Vagina (tissue), 2 donors: ENCODE measurements at regions not wholly inside any gene's neighbourhood (a gene's known extent, or its start where the extent isn't known, plus 50 kb on each side); places are given as distances from the start of the nearest gene placed in this dataset.

Experiments used
- CTCF ChIP-seq, 3 experiments: fragments of 450-650 bp in 2 of 3; fragments of 200-600 bp in 1 of 3; sonication (generic) in 1 of 3; IDR thresholded peaks; one replicate each; pipeline ENCODE4 v1.5.1; 2017 to 2019; ENCODE audit warnings: antibody characterized with exemption in 3 of 3, mild to moderate bottlenecking in 2 of 3, moderate library complexity in 2 of 3
- POLR2A ChIP-seq, 2 donors: fragments of 450-650 bp; IDR thresholded peaks; one replicate each; pipeline ENCODE4 v1.6.1; 2017; ENCODE audit warnings: antibody characterized with exemption in 2 of 2, mild to moderate bottlenecking in 2 of 2, moderate library complexity in 2 of 2
- POLR2AphosphoS5 ChIP-seq, 2 donors: sonication (generic); formaldehyde crosslinking; IDR thresholded peaks; one replicate each; pipeline ENCODE4 v1.9.0; 2017; ENCODE audit warnings: antibody characterized with exemption in 2 of 2, mild to moderate bottlenecking in 2 of 2, low read depth in 1 of 2; ENCODE audit not compliant: insufficient read depth in 1 of 2

DNA sequence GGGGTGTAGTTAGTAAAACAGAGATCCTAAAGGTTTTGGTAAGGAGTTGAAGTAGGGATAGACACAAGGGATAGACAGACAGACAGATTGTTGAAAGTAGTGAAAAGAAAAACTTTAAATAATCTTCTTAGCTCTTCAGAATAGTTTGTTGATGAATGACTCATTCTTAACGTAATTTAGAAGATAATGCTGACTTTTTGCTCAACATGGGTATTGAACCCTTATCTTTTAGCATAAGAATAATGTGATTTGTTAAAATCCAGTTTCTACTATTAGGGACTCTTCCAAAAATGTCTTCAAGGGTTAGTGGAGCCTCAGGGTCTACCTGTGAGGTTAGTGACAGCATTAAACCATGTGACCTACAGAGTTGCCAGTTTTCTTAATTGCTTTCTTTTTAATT, 411.2 kb downstream of the ETV1 start:
- TF ChIP-seq POLR2AphosphoS5 (IDR thresholded peaks at IDR 0.05; ENCODE audit: insufficient read depth in 1 of 2, low read depth in 1 of 2) (no peak), CTCF (IDR thresholded peaks at IDR 0.05) (no peak), POLR2A (IDR thresholded peaks at IDR 0.05) (no peak)
